H1 (cell line): ENCODE measurements at regions not wholly inside any gene's neighbourhood (a gene's known extent, or its start where the extent isn't known, plus 50 kb on each side); places are given as distances from the start of the nearest gene placed in this dataset.

ENCODE experiments used
- CTCF ChIP-seq, 3 experiments: IDR thresholded peaks; 1 replicate in 2 of 3; 2 replicates in 1 of 3; pipeline versions ENCODE4 v1.5.1 to v1.6.1; 2011; ENCODE audit warnings: low read length in 3 of 3, mild to moderate bottlenecking in 3 of 3, inconsistent platforms in 2 of 3, low read depth in 1 of 3, moderate library complexity in 1 of 3; ENCODE audit not compliant: insufficient read depth in 1 of 3; ENCODE audit errors: control extremely low read depth in 1 of 3
- HDAC2 ChIP-seq, 2 experiments: fragments of 300-600 bp in 1 of 2; sonication (generic) in 1 of 2; IDR thresholded peaks; 2 replicates each; pipeline ENCODE4 v1.6.1; 2011 to 2012; ENCODE audit warnings: low read depth in 2 of 2, low read length in 2 of 2, mild to moderate bottlenecking in 2 of 2, moderate library complexity in 2 of 2, borderline replicate concordance in 1 of 2, inconsistent platforms in 1 of 2
- POLR2A ChIP-seq, 2 experiments: IDR thresholded peaks; 1 replicate in 1 of 2; 2 replicates in 1 of 2; pipeline ENCODE4 v1.6.1; 2011; ENCODE audit warnings: low read depth in 2 of 2, low read length in 2 of 2, mild to moderate bottlenecking in 2 of 2; ENCODE audit errors: control extremely low read depth in 1 of 2
- SIN3A ChIP-seq, 2 experiments: IDR thresholded peaks in 1 of 2; conservative IDR thresholded peaks in 1 of 2; 2 replicates each; pipeline ENCODE4 v1.6.1; 2011 to 2012; ENCODE audit warnings: low read length in 2 of 2, improper control_type of control experiment in 1 of 2, low read depth in 1 of 2, mild to moderate bottlenecking in 1 of 2
- TBP ChIP-seq: IDR thresholded peaks from 2 replicates; pipeline ENCODE4 v1.6.1; 2011; ENCODE audit warnings: low read depth, low read length, improper control_type of control experiment

GRCh38 chr5:126129431-126129830, 293.8 kb upstream of the GRAMD2B start:
- no peak for TF ChIP-seq CTCF (IDR thresholded peaks at IDR 0.05; ENCODE audit: control extremely low read depth in 1 of 3, insufficient read depth in 1 of 3, low read depth in 1 of 3, low read length in 3 of 3)
- no peak for TF ChIP-seq HDAC2 (IDR thresholded peaks at IDR 0.05; ENCODE audit: borderline replicate concordance in 1 of 2, low read depth in 2 of 2, low read length in 2 of 2)
- TF ChIP-seq POLR2A (IDR thresholded peaks at IDR 0.05; ENCODE audit: control extremely low read depth in 1 of 2, low read depth in 2 of 2, low read length in 2 of 2), result no peak
- TF ChIP-seq SIN3A (conservative IDR thresholded peaks at IDR 0.05 in 1 of 2, IDR thresholded peaks at IDR 0.05 in 1 of 2; ENCODE audit: low read depth in 1 of 2, low read length in 2 of 2), result no peak
- no peak for TF ChIP-seq TBP
